Bronchial epithelial cell (primary cell): ENCODE measurements at regions not wholly inside any gene's neighbourhood (a gene's known extent, or its start where the extent isn't known, plus 50 kb on each side); places are given as distances from the start of the nearest gene placed in this dataset.
A peak's percentile ranks its signal among the peaks of the same experiment; 100 is the strongest.

Source experiments
- DNase-seq: peaks from one replicate; pipeline ENCODE4 v3.0.0-alpha.2; 2010; ENCODE audit warnings: low read depth
- FAIRE-seq: peaks from 2 replicates; lab custom pipeline; 2011; peaks lifted over from hg19 to GRCh38; lab: Jason Lieb, UNC
- H3K27me3 ChIP-seq: 2 replicates; pipeline ENCODE4 v1.5.1; 2011; ENCODE audit warnings: low read length; ENCODE audit not compliant: control insufficient read depth, insufficient read depth
- H3K36me3 ChIP-seq: 2 replicates; pipeline ENCODE4 v1.5.1; 2011; ENCODE audit warnings: low read length; ENCODE audit not compliant: control insufficient read depth, insufficient read depth
- H3K4me3 ChIP-seq: 2 replicates; pipeline ENCODE4 v1.5.1; 2011; ENCODE audit warnings: mild to moderate bottlenecking, low read depth, low read length, control low read depth
- CTCF ChIP-seq: IDR thresholded peaks from 2 replicates; pipeline ENCODE4 v1.5.1; 2011; ENCODE audit warnings: mild to moderate bottlenecking, moderate library complexity, low read length, control low read depth, inconsistent platforms; ENCODE audit not compliant: insufficient read depth, severe bottlenecking

- no peak for FAIRE-seq
- Histone ChIP-seq H3K4me3 (no peak overlapping the region), H3K36me3 (no peaks in the 10 kb centered on the region), H3K27me3 (no peaks in the 10 kb centered on the region)
- no peak for TF ChIP-seq CTCF
- DNase-seq, result no peak
These were observed 72.6 kb upstream of the TET2 start for GRCh38 chr4:105074097-105074496.

- DNase-seq (no peak), FAIRE-seq (no peak)
- no peaks in the 10 kb centered on the region for H3K36me3 ChIP-seq
- no peak overlapping the region for H3K4me3 ChIP-seq
- H3K27me3 ChIP-seq, result no peaks in the 10 kb centered on the region
- no peak for TF ChIP-seq CTCF
These were observed 71.6 kb upstream of the TET2 start for GRCh38 chr4:105075045-105075444.

GRCh38 chr4:105088110-105088879 lies 58.4 kb upstream of the TET2 start:
- DNase-seq (peak; percentile 89), FAIRE-seq (no peak)
- Histone ChIP-seq H3K4me3 (no peak overlapping the region), H3K27me3 (no peaks in the 10 kb centered on the region), H3K36me3 (no peaks in the 10 kb centered on the region)
- no peak for TF ChIP-seq CTCF

GRCh38 chr4:105092356-105092755 lies 54.3 kb upstream of the TET2 start:
- no peak for TF ChIP-seq CTCF
- H3K27me3 ChIP-seq, result no peaks in the 10 kb centered on the region
- H3K36me3 ChIP-seq, result no peaks in the 10 kb centered on the region
- H3K4me3 ChIP-seq, result no peak overlapping the region
- FAIRE-seq (no peak), DNase-seq (peak; percentile 95)

- FAIRE-seq, result no peak
- no peak for TF ChIP-seq CTCF
- Histone ChIP-seq H3K4me3 (no peak overlapping the region), H3K36me3 (no peaks in the 10 kb centered on the region), H3K27me3 (no peaks in the 10 kb centered on the region)
- peak; percentile 89 for DNase-seq
These were observed 53.9 kb upstream of the TET2 start for GRCh38 chr4:105092768-105093167.

- DNase-seq (peak; percentile 52), FAIRE-seq (no peak)
- TF ChIP-seq CTCF, result no peak
- Histone ChIP-seq H3K4me3 (no peak overlapping the region), H3K27me3 (no peaks in the 10 kb centered on the region), H3K36me3 (no peaks in the 10 kb centered on the region)
These were observed 52.7 kb upstream of the TET2 start for GRCh38 chr4:105093975-105094374.
